HUES6 (cell line): ENCODE measurements at regions not wholly inside any gene's neighbourhood (a gene's known extent, or its start where the extent isn't known, plus 50 kb on each side); places are given as distances from the start of the nearest gene placed in this dataset.

Source experiments
- H3K27ac ChIP-seq: 2 replicates; pipeline ENCODE4 v1.7.0; 2013; ENCODE audit warnings: low read depth, mild to moderate bottlenecking, low read length, inconsistent platforms
- H3K27me3 ChIP-seq: 2 replicates; pipeline ENCODE4 v1.6.1; 2013; ENCODE audit warnings: low read length; ENCODE audit not compliant: control insufficient read depth, insufficient read depth
- H3K36me3 ChIP-seq: 2 replicates; pipeline ENCODE4 v1.6.1; 2013; ENCODE audit warnings: low read length; ENCODE audit not compliant: control insufficient read depth, insufficient read depth
- H3K4me1 ChIP-seq: 2 replicates; pipeline ENCODE4 v1.6.1; 2013; ENCODE audit warnings: low read length; ENCODE audit not compliant: control insufficient read depth, insufficient read depth
- H3K4me3 ChIP-seq: 2 replicates; pipeline ENCODE4 v1.5.1; 2013; ENCODE audit warnings: low read depth, low read length
- H3K9ac ChIP-seq: one replicate; pipeline ENCODE4 v1.6.1; 2013; ENCODE audit warnings: mild to moderate bottlenecking, low read length
- H3K9me3 ChIP-seq: 2 replicates; pipeline ENCODE4 v1.6.1; 2013; ENCODE audit warnings: low read depth, low read length; ENCODE audit not compliant: control insufficient read depth, insufficient read depth

- Histone ChIP-seq H3K27me3 (no peaks in the 10 kb centered on the region), H3K27ac (no peak overlapping the region), H3K9ac (no peak overlapping the region), H3K36me3 (no peaks in the 10 kb centered on the region), H3K9me3 (no peaks in the 10 kb centered on the region), H3K4me3 (no peak overlapping the region), H3K4me1 (no peaks in the 10 kb centered on the region)
These were observed 209.8 kb upstream of the RBMS3 start for GRCh38 chr3:29070959-29071634.

- Histone ChIP-seq H3K27ac (no peak overlapping the region), H3K36me3 (no peaks in the 10 kb centered on the region), H3K9me3 (no peaks in the 10 kb centered on the region), H3K4me1 (no peaks in the 10 kb centered on the region), H3K4me3 (no peak overlapping the region), H3K9ac (no peak overlapping the region), H3K27me3 (no peaks in the 10 kb centered on the region)
These were observed 208.3 kb upstream of the RBMS3 start for GRCh38 chr3:29072611-29073010.

- H3K9me3 ChIP-seq = no peaks in the 10 kb centered on the region
- H3K4me1 ChIP-seq = no peaks in the 10 kb centered on the region
- H3K9ac ChIP-seq = no peak overlapping the region
- H3K27me3 ChIP-seq = no peaks in the 10 kb centered on the region
- H3K27ac ChIP-seq = no peak overlapping the region
- H3K4me3 ChIP-seq = no peak overlapping the region
- no peaks in the 10 kb centered on the region for H3K36me3 ChIP-seq
These were observed 203.5 kb upstream of the RBMS3 start for GRCh38 chr3:29077356-29077755.

GRCh38 chr3:29079358-29079757, 201.5 kb upstream of the RBMS3 start:
- no peaks in the 10 kb centered on the region for H3K27me3 ChIP-seq
- H3K9me3 ChIP-seq = no peaks in the 10 kb centered on the region
- H3K27ac ChIP-seq = no peak overlapping the region
- no peak overlapping the region for H3K4me3 ChIP-seq
- no peaks in the 10 kb centered on the region for H3K4me1 ChIP-seq
- no peak overlapping the region for H3K9ac ChIP-seq
- no peaks in the 10 kb centered on the region for H3K36me3 ChIP-seq

- no peaks in the 10 kb centered on the region for H3K4me1 ChIP-seq
- no peaks in the 10 kb centered on the region for H3K36me3 ChIP-seq
- no peaks in the 10 kb centered on the region for H3K27me3 ChIP-seq
- no peaks in the 10 kb centered on the region for H3K9me3 ChIP-seq
- H3K27ac ChIP-seq = no peak overlapping the region
- no peak overlapping the region for H3K9ac ChIP-seq
- no peak overlapping the region for H3K4me3 ChIP-seq
These were observed 199.9 kb upstream of the RBMS3 start for GRCh38 chr3:29080967-29081366.

GRCh38 chr3:29083081-29083480, 197.8 kb upstream of the RBMS3 start:
- H3K27me3 ChIP-seq = no peaks in the 10 kb centered on the region
- H3K4me1 ChIP-seq = no peaks in the 10 kb centered on the region
- H3K9me3 ChIP-seq = no peaks in the 10 kb centered on the region
- no peak overlapping the region for H3K27ac ChIP-seq
- no peak overlapping the region for H3K4me3 ChIP-seq
- H3K9ac ChIP-seq = no peak overlapping the region
- H3K36me3 ChIP-seq = no peaks in the 10 kb centered on the region

- Histone ChIP-seq H3K36me3 (no peaks in the 10 kb centered on the region), H3K9ac (no peak overlapping the region), H3K4me1 (no peaks in the 10 kb centered on the region), H3K4me3 (no peak overlapping the region), H3K27ac (no peak overlapping the region), H3K27me3 (no peaks in the 10 kb centered on the region), H3K9me3 (no peaks in the 10 kb centered on the region)
These were observed 197.2 kb upstream of the RBMS3 start for GRCh38 chr3:29083676-29084075.

- no peaks in the 10 kb centered on the region for H3K27me3 ChIP-seq
- H3K4me3 ChIP-seq = no peak overlapping the region
- H3K9me3 ChIP-seq = 0 out of 2 replicates have a peak, but pooled peaks cover 3% of the 10 kb centered on the region
- H3K36me3 ChIP-seq = no peaks in the 10 kb centered on the region
- no peaks in the 10 kb centered on the region for H3K4me1 ChIP-seq
- H3K27ac ChIP-seq = no peak overlapping the region
- no peak overlapping the region for H3K9ac ChIP-seq
These were observed 192.3 kb upstream of the RBMS3 start for GRCh38 chr3:29088579-29088978.

GRCh38 chr3:29090912-29091597, 189.8 kb upstream of the RBMS3 start:
- Histone ChIP-seq H3K9me3 (0 out of 2 replicates have a peak, but pooled peaks cover 4% of the 10 kb centered on the region), H3K36me3 (no peaks in the 10 kb centered on the region), H3K27me3 (no peaks in the 10 kb centered on the region), H3K4me3 (no peak overlapping the region), H3K4me1 (no peaks in the 10 kb centered on the region), H3K27ac (no peak overlapping the region), H3K9ac (no peak overlapping the region)

GRCh38 chr3:29091599-29092189, 189.2 kb upstream of the RBMS3 start:
- no peaks in the 10 kb centered on the region for H3K4me1 ChIP-seq
- no peak overlapping the region for H3K27ac ChIP-seq
- 0 out of 2 replicates have a peak, but pooled peaks cover 4% of the 10 kb centered on the region for H3K9me3 ChIP-seq
- H3K36me3 ChIP-seq = no peaks in the 10 kb centered on the region
- no peak overlapping the region for H3K4me3 ChIP-seq
- H3K27me3 ChIP-seq = no peaks in the 10 kb centered on the region
- no peak overlapping the region for H3K9ac ChIP-seq

- no peak overlapping the region for H3K27ac ChIP-seq
- no peak overlapping the region for H3K4me3 ChIP-seq
- H3K9me3 ChIP-seq = 0 out of 2 replicates have a peak, but pooled peaks cover 4% of the 10 kb centered on the region
- no peak overlapping the region for H3K9ac ChIP-seq
- H3K36me3 ChIP-seq = no peaks in the 10 kb centered on the region
- H3K4me1 ChIP-seq = no peaks in the 10 kb centered on the region
- H3K27me3 ChIP-seq = no peaks in the 10 kb centered on the region
These were observed 188.5 kb upstream of the RBMS3 start for GRCh38 chr3:29092348-29092747.
